ENCODE measurements at regions not wholly inside any gene's neighbourhood (a gene's known extent, or its start where the extent isn't known, plus 50 kb on each side); places are given as distances from the start of the nearest gene placed in this dataset.
A peak's percentile ranks its signal among the peaks of the same experiment; 100 is the strongest.

- Histone ChIP-seq H3K4me3 (replicated peaks in 1 of 3; ENCODE audit: insufficient read depth in 1 of 3, low read depth in 1 of 3, low read length in 3 of 3) (no peak overlapping the region), H2AFZ (ENCODE audit: low read depth, low read length) (no peak overlapping the region), H3K9me3 (replicated peaks; ENCODE audit: control insufficient read depth, insufficient read depth, low read length) (no peaks in the 10 kb centered on the region), H3K27me3 (ENCODE audit: control insufficient read depth in 2 of 2, insufficient read depth in 2 of 2, low read length in 2 of 2) (peaks cover 0 to 5% of the 10 kb centered on the region in 2 experiments), H3K4me2 (ENCODE audit: insufficient read depth, low read length) (no peak overlapping the region), H3K27ac (ENCODE audit: insufficient read depth, low read depth, low read length) (no peak overlapping the region), H3K9ac (replicated peaks; ENCODE audit: extremely low read depth, insufficient read depth, low read length) (no peak overlapping the region), H3K79me2 (ENCODE audit: control insufficient read depth, insufficient read depth, low read length) (no peaks in the 10 kb centered on the region), H4K20me1 (replicated peaks; ENCODE audit: control insufficient read depth, extremely low read depth, insufficient read depth, low read length) (no peaks in the 10 kb centered on the region), H3K36me3 (ENCODE audit: control insufficient read depth in 2 of 2, extremely low read depth in 1 of 2, insufficient read depth in 2 of 2, low read length in 2 of 2) (no peaks in the 10 kb centered on the region), H3K4me1 (ENCODE audit: control insufficient read depth, extremely low read depth, insufficient read depth, low read length) (no peaks in the 10 kb centered on the region), H3K9me1 (replicated peaks; ENCODE audit: control insufficient read depth, extremely low read depth, insufficient read depth, low read length) (no peaks in the 10 kb centered on the region)
- no peak for FAIRE-seq
- ChIA-PET CTCF (interaction anchor here (1.0 to 1.7 kb wide), 2 partner anchors 8 to 97 kb away, joined by 3 to 5 read pairs; no protein-coding TSS in a partner anchor), POLR2A (no interaction called here)
- DNase-seq (ENCODE audit: low read depth, low spot score), result no peak
- dilution Hi-C loops (cut with MboI; ENCODE audit: extremely low pct_ligation_motif_present, low sequenced_read_pairs), result no loop called here
- intact Hi-C loops (cut with micrococcal nuclease), result loop anchor here (10.0 kb wide), 2 partner anchors 228 to 482 kb away; no protein-coding TSS in a partner anchor
- TF ChIP-seq POLR2AphosphoS5 (IDR thresholded peaks at IDR 0.05; ENCODE audit: insufficient read depth, low read depth, low read length) (no peak), FOS (IDR thresholded peaks at IDR 0.05; ENCODE audit: borderline replicate concordance, insufficient read depth, low read length) (no peak), GATA2 (IDR thresholded peaks at IDR 0.05; ENCODE audit: insufficient read depth, insufficient read length, low read depth, low read length) (no peak), MAX (IDR thresholded peaks at IDR 0.05; ENCODE audit: insufficient read depth, insufficient read length) (no peak), MYC (IDR thresholded peaks at IDR 0.05; ENCODE audit: low read depth, low read length) (no peak), POLR2A (IDR thresholded peaks at IDR 0.05; ENCODE audit: low read depth, low read length) (no peak)
- no TSS peak for BruUV-seq (replicated peaks)
Observed at GRCh38 chr7:35422715-35423114, 168.8 kb upstream of the TBX20 start.

DNA sequence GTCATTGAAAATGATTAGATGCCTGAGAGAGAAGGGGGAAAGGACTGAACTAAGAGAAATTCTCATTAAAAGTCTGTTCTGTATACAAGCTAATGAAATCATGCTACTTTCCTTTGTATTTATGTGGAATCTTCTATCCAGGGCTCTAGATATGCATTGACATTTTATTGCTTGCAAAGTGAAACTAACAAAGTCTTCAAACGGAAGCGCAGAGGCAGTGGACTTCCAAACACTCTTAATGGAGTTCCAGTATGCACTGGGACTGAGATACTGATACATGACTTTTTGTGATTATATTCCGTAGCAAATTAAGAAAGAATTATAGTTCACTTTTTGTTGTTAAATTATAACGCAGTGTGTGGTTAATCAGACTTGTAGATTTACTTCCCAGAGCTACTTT, 166.8 kb upstream of the TBX20 start:
- Histone ChIP-seq H3K27me3 (ENCODE audit: control insufficient read depth in 2 of 2, insufficient read depth in 2 of 2, low read length in 2 of 2) (no peaks in the 10 kb centered on the region), H3K4me2 (ENCODE audit: insufficient read depth, low read length) (no peak overlapping the region), H3K36me3 (ENCODE audit: control insufficient read depth in 2 of 2, extremely low read depth in 1 of 2, insufficient read depth in 2 of 2, low read length in 2 of 2) (no peaks in the 10 kb centered on the region), H4K20me1 (replicated peaks; ENCODE audit: control insufficient read depth, extremely low read depth, insufficient read depth, low read length) (no peaks in the 10 kb centered on the region), H3K9me3 (replicated peaks; ENCODE audit: control insufficient read depth, insufficient read depth, low read length) (no peaks in the 10 kb centered on the region), H3K9me1 (replicated peaks; ENCODE audit: control insufficient read depth, extremely low read depth, insufficient read depth, low read length) (no peaks in the 10 kb centered on the region), H3K4me1 (ENCODE audit: control insufficient read depth, extremely low read depth, insufficient read depth, low read length) (no peaks in the 10 kb centered on the region), H3K4me3 (replicated peaks in 1 of 3; ENCODE audit: insufficient read depth in 1 of 3, low read depth in 1 of 3, low read length in 3 of 3) (no peak overlapping the region), H3K79me2 (ENCODE audit: control insufficient read depth, insufficient read depth, low read length) (no peaks in the 10 kb centered on the region), H3K9ac (replicated peaks; ENCODE audit: extremely low read depth, insufficient read depth, low read length) (no peak overlapping the region), H2AFZ (ENCODE audit: low read depth, low read length) (no peak overlapping the region), H3K27ac (ENCODE audit: insufficient read depth, low read depth, low read length) (no peak overlapping the region)
- no TSS peak for BruUV-seq (replicated peaks)
- ChIA-PET CTCF (interaction anchor here (0.9 to 1.2 kb wide), 2 partner anchors 10 to 28 kb away, joined by 3 to 4 read pairs; no protein-coding TSS in a partner anchor), POLR2A (no interaction called here)
- FAIRE-seq, result no peak
- dilution Hi-C loops (cut with MboI; ENCODE audit: extremely low pct_ligation_motif_present, low sequenced_read_pairs) (no loop called here), intact Hi-C loops (cut with micrococcal nuclease) (loop anchor here (10.0 kb wide), 2 partner anchors 226 to 484 kb away; no protein-coding TSS in a partner anchor)
- DNase-seq (ENCODE audit: low read depth, low spot score), result peak; percentile 2
- TF ChIP-seq POLR2A (IDR thresholded peaks at IDR 0.05; ENCODE audit: low read depth, low read length), result no peak
- TF ChIP-seq MYC (IDR thresholded peaks at IDR 0.05; ENCODE audit: low read depth, low read length), result no peak
- TF ChIP-seq POLR2AphosphoS5 (IDR thresholded peaks at IDR 0.05; ENCODE audit: insufficient read depth, low read depth, low read length), result no peak
- no peak for TF ChIP-seq EZH2 (IDR thresholded peaks at IDR 0.05; ENCODE audit: borderline replicate concordance, low read depth, low read length, severe bottlenecking)
- TF ChIP-seq FOS (IDR thresholded peaks at IDR 0.05; ENCODE audit: borderline replicate concordance, insufficient read depth, low read length), result no peak
- no peak for TF ChIP-seq JUN (IDR thresholded peaks at IDR 0.05; ENCODE audit: borderline replicate concordance, insufficient read depth, insufficient read length, low read depth)
- TF ChIP-seq GATA2 (IDR thresholded peaks at IDR 0.05; ENCODE audit: insufficient read depth, insufficient read length, low read depth, low read length), result no peak
